Stomach (tissue), 8 donors: ENCODE measurements at regions not wholly inside any gene's neighbourhood (a gene's known extent, or its start where the extent isn't known, plus 50 kb on each side); places are given as distances from the start of the nearest gene placed in this dataset.

ENCODE experiments used
- DNase-seq, 2 donors: peaks; one replicate each; pipeline versions ENCODE4 v3.0.0 to v3.0.0-alpha.2; 2013 to 2019
- H3K27ac ChIP-seq, 5 donors: fragments of 200-600 bp in 4 of 5; sonication (generic) in 4 of 5; one replicate each; pipeline ENCODE4 v1.5.1; 2013 to 2019; ENCODE audit warnings: mild to moderate bottlenecking in 1 of 5, moderate library complexity in 1 of 5
- H3K27me3 ChIP-seq, 3 donors: fragments of 200-600 bp; sonication (generic); one replicate each; pipeline ENCODE4 v1.5.1; 2017 to 2019; ENCODE audit warnings: mixed run types in 1 of 3
- H3K36me3 ChIP-seq, 4 donors: fragments of 200-600 bp; sonication (generic); 1 replicate in 3 of 4; 2 replicates in 1 of 4; pipeline ENCODE4 v1.5.1; 2016 to 2019
- H3K4me1 ChIP-seq, 4 donors: fragments of 200-600 bp; sonication (generic); one replicate each; pipeline ENCODE4 v1.5.1; 2016 to 2019
- H3K4me3 ChIP-seq, 4 donors: fragments of 200-600 bp; sonication (generic) in 3 of 4; one replicate each; pipeline ENCODE4 v1.5.1; 2016 to 2019; ENCODE audit warnings: mild to moderate bottlenecking in 1 of 4
- H3K9me3 ChIP-seq, 4 donors: fragments of 200-600 bp; sonication (generic); one replicate each; pipeline ENCODE4 v1.5.1; 2016 to 2019
- CTCF ChIP-seq, 7 experiments: fragments of 450-650 bp in 4 of 7; fragments of 200-600 bp in 3 of 7; sonication (generic) in 3 of 7; IDR thresholded peaks; one replicate each; pipeline ENCODE4 v1.5.1; 2016 to 2019; ENCODE audit warnings: antibody characterized with exemption in 7 of 7, control low read depth in 2 of 7, mild to moderate bottlenecking in 1 of 7
- EP300 ChIP-seq: sonication (generic); formaldehyde crosslinking; IDR thresholded peaks from one replicate; pipeline ENCODE4 v1.6.1; 2017; ENCODE audit warnings: antibody characterized with exemption
- POLR2A ChIP-seq, 4 donors: fragments of 450-650 bp; IDR thresholded peaks; one replicate each; pipeline ENCODE4 v1.6.1; 2016; ENCODE audit warnings: antibody characterized with exemption in 4 of 4, control low read depth in 2 of 4, mild to moderate bottlenecking in 1 of 4, moderate library complexity in 1 of 4
- POLR2AphosphoS5 ChIP-seq, 3 donors: sonication (generic); formaldehyde crosslinking; IDR thresholded peaks; one replicate each; pipeline ENCODE4 v1.6.1; 2016; ENCODE audit warnings: antibody characterized with exemption in 3 of 3
- WGBS, 5 donors: extraction: QIAGEN DNeasy Blood & Tissue Kit in 3 of 5; methylation state at CpG; one replicate each; pipeline versions ENCODE4 v1.1.5 to v1.1.7; 2013 to 2018; 5-methylcytosine and 5-hydroxymethylcytosine counted together
- intact Hi-C: fragments of 100-400 bp; cut with DNase I; formaldehyde crosslinking; loops from one replicate; pipeline ENCODE4 v1.15.1; 2023; ENCODE audit warnings: low total_unique reads
- donor health status: healthy with polysubstance abuse.
- donor health status: Bipolar disorder and iron deficiency.
- donor health status: healthy.

- WGBS, 5 donors = 26 to 44% (median 31%) methylated on average over 3 of the region's 3 CpGs
These were observed 167.2 kb upstream of the SPOPL start for GRCh38 chr2:138334323-138334722.

DNA sequence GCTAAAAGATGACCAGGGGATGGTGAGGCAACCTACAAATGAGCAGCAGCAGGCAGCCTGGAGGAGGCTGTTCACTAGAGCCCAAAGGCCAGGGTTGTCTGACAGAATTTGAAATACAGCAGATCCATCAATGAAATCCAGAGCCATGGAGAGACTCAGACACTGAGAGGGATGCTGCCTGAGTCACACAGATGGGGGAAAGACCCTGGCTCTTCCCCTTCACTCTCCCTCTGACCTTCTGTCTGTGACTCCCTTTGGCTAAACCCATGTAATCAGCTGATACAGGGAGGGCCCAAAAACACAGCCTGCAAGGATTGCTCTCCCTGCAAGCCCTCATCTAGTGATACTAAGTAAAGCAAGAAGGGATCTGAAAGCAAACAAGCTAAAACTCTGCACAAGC, 166.5 kb upstream of the SPOPL start:
- H3K27me3 ChIP-seq = no peaks in the 10 kb centered on the region
- H3K4me3 ChIP-seq = no peak overlapping the region
- no peaks in the 10 kb centered on the region for H3K9me3 ChIP-seq
- no peak overlapping the region for H3K27ac ChIP-seq
- TF ChIP-seq EP300 = no peak
- no peak for TF ChIP-seq POLR2A (IDR thresholded peaks at IDR 0.05)
- TF ChIP-seq CTCF (IDR thresholded peaks at IDR 0.05) = no peak
- TF ChIP-seq POLR2AphosphoS5 (IDR thresholded peaks at IDR 0.05) = no peak
- peaks cover 0 to 16% (median 0%) of the 10 kb centered on the region in 4 donors for H3K4me1 ChIP-seq
- intact Hi-C loops = no loop called here
- no peaks in the 10 kb centered on the region for H3K36me3 ChIP-seq
- peak in 1 of 2 donors; percentile 4 for DNase-seq

More at GRCh38 chr2:138334323-138334722, 167.2 kb upstream of the SPOPL start:
- peak in 1 of 2 donors; percentile 11 for DNase-seq
- Histone ChIP-seq H3K36me3 (no peaks in the 10 kb centered on the region), H3K27ac (peak overlapping the region in 1 of 5 donors; percentile 54), H3K4me1 (peaks cover 0 to 16% (median 0%) of the 10 kb centered on the region in 4 donors), H3K9me3 (no peaks in the 10 kb centered on the region), H3K27me3 (no peaks in the 10 kb centered on the region), H3K4me3 (no peak overlapping the region)
- intact Hi-C loops = no loop called here
- TF ChIP-seq EP300 = no peak
- TF ChIP-seq POLR2AphosphoS5 (IDR thresholded peaks at IDR 0.05) = no peak
- TF ChIP-seq POLR2A (IDR thresholded peaks at IDR 0.05) = no peak
- no peak for TF ChIP-seq CTCF (IDR thresholded peaks at IDR 0.05)

- no peaks in the 10 kb centered on the region for H3K36me3 ChIP-seq
These were observed 165.4 kb upstream of the SPOPL start for GRCh38 chr2:138336146-138336545.

DNA sequence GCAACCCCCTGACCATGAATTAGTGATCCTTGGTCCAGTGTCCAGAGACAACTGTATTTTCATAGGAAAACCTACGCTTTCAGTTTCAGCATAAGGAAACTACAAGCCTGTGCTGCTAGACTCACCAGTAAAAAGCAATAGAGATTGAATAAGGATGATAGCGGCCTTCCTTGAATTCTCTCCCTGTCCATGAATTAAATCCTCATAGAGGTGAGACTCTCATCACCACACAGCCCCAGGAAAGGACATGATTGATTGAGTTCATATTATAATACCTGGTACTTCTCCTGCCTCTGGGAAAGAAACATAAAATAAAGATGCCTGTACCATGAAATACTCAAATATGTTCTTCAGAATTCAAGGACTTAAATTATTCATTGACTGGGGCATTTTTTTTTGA, 146.3 kb upstream of the SPOPL start:
- Histone ChIP-seq H3K27me3 (no peaks in the 10 kb centered on the region), H3K9me3 (no peaks in the 10 kb centered on the region), H3K36me3 (no peaks in the 10 kb centered on the region), H3K4me1 (peaks cover 0 to 15% (median 8%) of the 10 kb centered on the region in 4 donors), H3K27ac (no peak overlapping the region), H3K4me3 (no peak overlapping the region)
- DNase-seq = no peak
- WGBS, 5 donors = 93 to 98% (median 95%) methylated on average over 2 of the region's 2 CpGs
- TF ChIP-seq POLR2A (IDR thresholded peaks at IDR 0.05) (no peak), EP300 (no peak), CTCF (IDR thresholded peaks at IDR 0.05) (no peak), POLR2AphosphoS5 (IDR thresholded peaks at IDR 0.05) (no peak)
- intact Hi-C loops = no loop called here

More at GRCh38 chr2:138336146-138336545, 165.4 kb upstream of the SPOPL start:
- peaks cover 0 to 16% (median 0%) of the 10 kb centered on the region in 4 donors for H3K4me1 ChIP-seq
- no peak overlapping the region for H3K4me3 ChIP-seq
- H3K9me3 ChIP-seq = no peaks in the 10 kb centered on the region
- TF ChIP-seq CTCF (IDR thresholded peaks at IDR 0.05) (no peak), POLR2AphosphoS5 (IDR thresholded peaks at IDR 0.05) (no peak), POLR2A (IDR thresholded peaks at IDR 0.05) (no peak), EP300 (no peak)
- H3K27ac ChIP-seq = no peak overlapping the region
- no peak for DNase-seq
- 88 to 96% (median 92%) methylated on average over 2 of the region's 2 CpGs for WGBS, 5 donors
- intact Hi-C loops = no loop called here
- H3K27me3 ChIP-seq = no peaks in the 10 kb centered on the region
